GM23338 (cell line): ENCODE measurements at regions not wholly inside any gene's neighbourhood (a gene's known extent, or its start where the extent isn't known, plus 50 kb on each side); places are given as distances from the start of the nearest gene placed in this dataset.

Source experiments
- ATAC-seq: fragments of 200-7000 bp; cut with Tn5 transposase; 3 replicates; pipeline ENCODE4 v1.9.1; 2020
- DNase-seq: peaks from one replicate; pipeline ENCODE4 v3.0.0-alpha.2; 2015; ENCODE audit warnings: low spot score
- H2AFZ ChIP-seq: fragments of 200-600 bp; sonication (generic); 2 replicates; pipeline ENCODE4 v1.8.0; 2016; ENCODE audit warnings: antibody characterized with exemption, mild to moderate bottlenecking, moderate library complexity
- H3F3A ChIP-seq: fragments of 200-600 bp; sonication (generic); replicated peaks from 2 replicates; pipeline ENCODE4 v1.8.0; 2017; ENCODE audit warnings: antibody characterized with exemption, mixed run types, low read depth
- H3K27ac ChIP-seq: fragments of 200-600 bp; sonication (generic); 2 replicates; pipeline ENCODE4 v1.6.1; 2016; ENCODE audit warnings: low read depth
- H3K27me3 ChIP-seq: fragments of 200-600 bp; sonication (generic); 2 replicates; pipeline ENCODE4 v1.8.0; 2016; ENCODE audit warnings: mild to moderate bottlenecking, mixed run types, moderate library complexity; ENCODE audit not compliant: insufficient read depth
- H3K36me3 ChIP-seq: fragments of 200-600 bp; sonication (generic); 2 replicates; pipeline ENCODE4 v1.8.0; 2016; ENCODE audit warnings: mild to moderate bottlenecking; ENCODE audit not compliant: insufficient read depth
- H3K4me1 ChIP-seq: fragments of 200-600 bp; sonication (generic); 2 replicates; pipeline ENCODE4 v1.8.0; 2016; ENCODE audit warnings: mild to moderate bottlenecking, moderate library complexity; ENCODE audit not compliant: insufficient read depth
- H3K4me2 ChIP-seq: fragments of 200-600 bp; sonication (generic); 2 replicates; pipeline ENCODE4 v1.7.1; 2017; ENCODE audit warnings: mixed run types
- H3K4me3 ChIP-seq: fragments of 200-600 bp; sonication (generic); 2 replicates; pipeline ENCODE4 v1.6.1; 2016; ENCODE audit warnings: mixed run types
- H3K79me2 ChIP-seq: fragments of 200-600 bp; sonication (generic); replicated peaks from 2 replicates; pipeline ENCODE4 v1.8.0; 2017; ENCODE audit warnings: mild to moderate bottlenecking; ENCODE audit not compliant: insufficient read depth
- H3K9me2 ChIP-seq: fragments of 200-600 bp; sonication (generic); 2 replicates; pipeline ENCODE4 v1.8.0; 2017; ENCODE audit not compliant: insufficient read depth
- H4K20me1 ChIP-seq: fragments of 200-600 bp; sonication (generic); replicated peaks from 2 replicates; pipeline ENCODE4 v1.8.0; 2017; ENCODE audit warnings: mild to moderate bottlenecking; ENCODE audit not compliant: insufficient read depth
- H3K27ac Mint-ChIP-seq: 2 replicates; pipeline ENCODE4 v1.8.0; 2020; ENCODE audit warnings: inconsistent platforms, mild to moderate bottlenecking, moderate library complexity, mixed read lengths
- H3K27me3 Mint-ChIP-seq: 3 replicates; pipeline ENCODE4 v1.8.0; 2022; ENCODE audit warnings: low read depth, mild to moderate bottlenecking, moderate library complexity, mixed read lengths, inconsistent platforms; ENCODE audit not compliant: insufficient read depth, poor library complexity
- H3K36me3 Mint-ChIP-seq: 3 replicates; pipeline ENCODE4 v1.8.0; 2021; ENCODE audit warnings: low read depth, mild to moderate bottlenecking, inconsistent platforms, moderate library complexity, mixed read lengths
- H3K4me1 Mint-ChIP-seq: 3 replicates; pipeline ENCODE4 v1.8.0; 2020; ENCODE audit warnings: mild to moderate bottlenecking, inconsistent platforms, mixed read lengths
- H3K4me3 Mint-ChIP-seq: 3 replicates; pipeline ENCODE4 v1.8.0; 2021; ENCODE audit warnings: moderate library complexity, mild to moderate bottlenecking, inconsistent platforms, mixed read lengths
- H3K9me3 Mint-ChIP-seq: 3 replicates; pipeline ENCODE4 v1.8.0; 2020; ENCODE audit warnings: moderate library complexity, mild to moderate bottlenecking, inconsistent platforms, mixed read lengths
- CREB1 ChIP-seq: fragments of 250-450 bp; sonication (Bioruptor Pico); IDR thresholded peaks from 2 replicates; pipeline ENCODE4 v1.5.0; 2020; ENCODE audit warnings: low read depth, mild to moderate bottlenecking, moderate library complexity
- ETS1 ChIP-seq: IDR thresholded peaks from 2 replicates; pipeline ENCODE4 v1.6.1; 2016; ENCODE audit warnings: antibody characterized with exemption
- EZH2 ChIP-seq: fragments of 200-600 bp; sonication (generic); IDR thresholded peaks from one replicate; pipeline ENCODE4 v1.8.0; 2017; ENCODE audit warnings: antibody characterized with exemption, mild to moderate bottlenecking, low read depth; ENCODE audit not compliant: unreplicated experiment
- EZH2phosphoT487 ChIP-seq: fragments of 200-600 bp; sonication (generic); IDR thresholded peaks from one replicate; pipeline ENCODE4 v1.8.1; 2018; ENCODE audit warnings: antibody characterized with exemption; ENCODE audit not compliant: unreplicated experiment
- NANOG ChIP-seq: IDR thresholded peaks from 2 replicates; pipeline ENCODE4 v1.6.1; 2016; ENCODE audit warnings: antibody characterized with exemption, borderline replicate concordance
- POLR2AphosphoS5 ChIP-seq: IDR thresholded peaks from 2 replicates; pipeline ENCODE4 v1.6.1; 2016; ENCODE audit warnings: antibody characterized with exemption, low read depth
- REST ChIP-seq: IDR thresholded peaks from one replicate; pipeline ENCODE4 v1.6.1; 2018; ENCODE audit warnings: antibody characterized with exemption; ENCODE audit not compliant: unreplicated experiment
- STAT1 ChIP-seq: IDR thresholded peaks from one replicate; pipeline ENCODE4 v1.6.1; 2016; ENCODE audit warnings: antibody characterized with exemption; ENCODE audit not compliant: unreplicated experiment
- ZNF114 ChIP-seq: fragments of 250-450 bp; sonication (Bioruptor Pico); IDR thresholded peaks from 2 replicates; pipeline ENCODE4 v1.5.0; 2020; ENCODE audit warnings: mild to moderate bottlenecking, moderate library complexity
- ZNF331 ChIP-seq: fragments of 250-450 bp; sonication (Bioruptor Pico); IDR thresholded peaks from 2 replicates; pipeline ENCODE4 v1.5.0; 2020; ENCODE audit warnings: low read depth, mild to moderate bottlenecking, moderate library complexity
- TF ChIP-seq, protein P1 (sequence below), 2 experiments: fragments of 200-600 bp in 1 of 2; sonication (generic) in 1 of 2; conservative IDR thresholded peaks; 2 replicates each; pipeline versions ENCODE4 v1.5.1 to v1.6.1; 2016 to 2017; ENCODE audit warnings: antibody characterized with exemption in 2 of 2, low read depth in 2 of 2, mild to moderate bottlenecking in 2 of 2, moderate library complexity in 1 of 2

GRCh38 chr5:85906460-85906859 lies 711.3 kb upstream of the COX7C start:
- H3K79me2 ChIP-seq, result no peaks in the 10 kb centered on the region
- H3K4me3 ChIP-seq, result no peak overlapping the region
- H2AFZ ChIP-seq, result no peak overlapping the region
- no peak overlapping the region for H3K4me2 ChIP-seq
- no peak overlapping the region for H3K4me3 Mint-ChIP-seq
- H3K36me3 Mint-ChIP-seq, result no peaks in the 10 kb centered on the region
- no peak overlapping the region for H3K27ac Mint-ChIP-seq
- ATAC-seq (peak; percentile 63), DNase-seq (no peak)
- no peaks in the 10 kb centered on the region for H3F3A ChIP-seq
- H3K27ac ChIP-seq, result no peak overlapping the region
- H3K27me3 ChIP-seq, result no peaks in the 10 kb centered on the region
- H3K9me3 Mint-ChIP-seq, result no peaks in the 10 kb centered on the region
- no peaks in the 10 kb centered on the region; the same call in 1 of the 2 replicates for H3K36me3 ChIP-seq
- peaks cover 13% of the 10 kb centered on the region; the same call in 1 of the 2 replicates for H3K4me1 ChIP-seq
- H3K9me2 ChIP-seq, result 0 out of 2 replicates have a peak, but pooled peaks cover 6% of the 10 kb centered on the region
- TF ChIP-seq EZH2phosphoT487 (no peak), CREB1 (CRISPR knock-in tag) (no peak), STAT1 (no peak)
- TF ChIP-seq, protein P1, sequence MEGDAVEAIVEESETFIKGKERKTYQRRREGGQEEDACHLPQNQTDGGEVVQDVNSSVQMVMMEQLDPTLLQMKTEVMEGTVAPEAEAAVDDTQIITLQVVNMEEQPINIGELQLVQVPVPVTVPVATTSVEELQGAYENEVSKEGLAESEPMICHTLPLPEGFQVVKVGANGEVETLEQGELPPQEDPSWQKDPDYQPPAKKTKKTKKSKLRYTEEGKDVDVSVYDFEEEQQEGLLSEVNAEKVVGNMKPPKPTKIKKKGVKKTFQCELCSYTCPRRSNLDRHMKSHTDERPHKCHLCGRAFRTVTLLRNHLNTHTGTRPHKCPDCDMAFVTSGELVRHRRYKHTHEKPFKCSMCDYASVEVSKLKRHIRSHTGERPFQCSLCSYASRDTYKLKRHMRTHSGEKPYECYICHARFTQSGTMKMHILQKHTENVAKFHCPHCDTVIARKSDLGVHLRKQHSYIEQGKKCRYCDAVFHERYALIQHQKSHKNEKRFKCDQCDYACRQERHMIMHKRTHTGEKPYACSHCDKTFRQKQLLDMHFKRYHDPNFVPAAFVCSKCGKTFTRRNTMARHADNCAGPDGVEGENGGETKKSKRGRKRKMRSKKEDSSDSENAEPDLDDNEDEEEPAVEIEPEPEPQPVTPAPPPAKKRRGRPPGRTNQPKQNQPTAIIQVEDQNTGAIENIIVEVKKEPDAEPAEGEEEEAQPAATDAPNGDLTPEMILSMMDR (conservative IDR thresholded peaks at IDR 0.05; ENCODE audit: low read depth in 2 of 2), result no peak
- H3K27me3 Mint-ChIP-seq, result no peaks in the 10 kb centered on the region
- H4K20me1 ChIP-seq, result no peaks in the 10 kb centered on the region
- H3K4me1 Mint-ChIP-seq, result peaks cover 11% of the 10 kb centered on the region; the same call in 2 of the 3 replicates

- Histone ChIP-seq H3F3A (no peaks in the 10 kb centered on the region), H2AFZ (no peak overlapping the region), H3K27me3 (no peaks in the 10 kb centered on the region), H3K79me2 (no peaks in the 10 kb centered on the region), H3K4me2 (no peak overlapping the region), H4K20me1 (no peaks in the 10 kb centered on the region), H3K36me3 (no peaks in the 10 kb centered on the region; the same call in 1 of the 2 replicates), H3K9me2 (0 out of 2 replicates have a peak, but pooled peaks cover 6% of the 10 kb centered on the region), H3K4me1 (peaks cover 13% of the 10 kb centered on the region; the same call in 1 of the 2 replicates), H3K27ac (no peak overlapping the region), H3K4me3 (no peak overlapping the region)
- no peaks in the 10 kb centered on the region for H3K9me3 Mint-ChIP-seq
- peaks cover 11% of the 10 kb centered on the region; the same call in 2 of the 3 replicates for H3K4me1 Mint-ChIP-seq
- H3K36me3 Mint-ChIP-seq, result no peaks in the 10 kb centered on the region
- H3K4me3 Mint-ChIP-seq, result no peak overlapping the region
- H3K27ac Mint-ChIP-seq, result no peak overlapping the region
- no peak for ATAC-seq
- no peak for DNase-seq
- no peaks in the 10 kb centered on the region for H3K27me3 Mint-ChIP-seq
- TF ChIP-seq ZNF331 (CRISPR knock-in tag) (no peak), ZNF114 (CRISPR knock-in tag) (no peak), EZH2 (no peak), REST (no peak), NANOG (no peak), CREB1 (CRISPR knock-in tag) (no peak), ETS1 (no peak), POLR2AphosphoS5 (no peak)
- TF ChIP-seq, protein P1 (conservative IDR thresholded peaks at IDR 0.05; ENCODE audit: low read depth in 2 of 2), result no peak
Measured at GRCh38 chr5:85910335-85910734, 707.4 kb upstream of the COX7C start.
